GM18907 (cell line): ENCODE measurements at regions not wholly inside any gene's neighbourhood (a gene's known extent, or its start where the extent isn't known, plus 50 kb on each side); places are given as distances from the start of the nearest gene placed in this dataset.

Source experiments
- ATAC-seq: cut with Tn5 transposase; IDR thresholded peaks from one replicate; pipeline ENCODE4 v1.9.1; 2021; ENCODE audit warnings: mild to moderate bottlenecking, moderate library complexity; ENCODE audit not compliant: unreplicated experiment

- no peak for ATAC-seq
These were observed 900.6 kb downstream of the VRK1 start for GRCh38 chr14:97697772-97698171.

- no peak for ATAC-seq
These were observed 901.8 kb downstream of the VRK1 start for GRCh38 chr14:97699026-97699425.

GRCh38 chr14:97703006-97703760, 906.0 kb downstream of the VRK1 start:
- no peak for ATAC-seq

- no peak for ATAC-seq
These were observed 907.2 kb downstream of the VRK1 start for GRCh38 chr14:97704316-97704885.

GRCh38 chr14:97705107-97705506, 907.9 kb downstream of the VRK1 start:
- no peak for ATAC-seq

- ATAC-seq: no peak
These were observed 908.8 kb downstream of the VRK1 start for GRCh38 chr14:97705976-97706375.

GRCh38 chr14:97706819-97707218, 909.6 kb downstream of the VRK1 start:
- no peak for ATAC-seq

- no peak for ATAC-seq
These were observed 910.4 kb downstream of the VRK1 start for GRCh38 chr14:97707603-97708002.

- ATAC-seq: no peak
These were observed 912.4 kb downstream of the VRK1 start for GRCh38 chr14:97709552-97709951.

GRCh38 chr14:97710726-97711125, 913.5 kb downstream of the VRK1 start:
- ATAC-seq: no peak

- ATAC-seq: no peak
These were observed 915.3 kb downstream of the VRK1 start for GRCh38 chr14:97712471-97712870.

GRCh38 chr14:97713023-97713422, 915.8 kb downstream of the VRK1 start:
- no peak for ATAC-seq

GRCh38 chr14:97718886-97719442, 921.8 kb downstream of the VRK1 start:
- no peak for ATAC-seq

GRCh38 chr14:97719931-97720330, 922.7 kb downstream of the VRK1 start:
- no peak for ATAC-seq

- no peak for ATAC-seq
These were observed 926.2 kb downstream of the VRK1 start for GRCh38 chr14:97723351-97723750.

GRCh38 chr14:97723819-97724218, 926.6 kb downstream of the VRK1 start:
- no peak for ATAC-seq

GRCh38 chr14:97724265-97724731, 927.1 kb downstream of the VRK1 start:
- ATAC-seq: no peak

GRCh38 chr14:97726676-97727075, 929.5 kb downstream of the VRK1 start:
- ATAC-seq: no peak

- ATAC-seq: no peak
These were observed 933.5 kb downstream of the VRK1 start for GRCh38 chr14:97730706-97731105.

- no peak for ATAC-seq
These were observed 934.6 kb downstream of the VRK1 start for GRCh38 chr14:97731800-97732199.

- ATAC-seq: no peak
These were observed 950.1 kb downstream of the VRK1 start for GRCh38 chr14:97747316-97747715.

GRCh38 chr14:97748616-97749015, 951.4 kb downstream of the VRK1 start:
- no peak for ATAC-seq
